Nephron progenitor cell (in vitro differentiated cells): ENCODE measurements at regions not wholly inside any gene's neighbourhood (a gene's known extent, or its start where the extent isn't known, plus 50 kb on each side); places are given as distances from the start of the nearest gene placed in this dataset.
"Not testable (repeated sequence)": the region's sequence is repeated elsewhere in the genome, so short reads cannot be mapped to it uniquely, and the experiment has no call there.

Source experiments
- DNase-seq: peaks from one replicate; pipeline ENCODE4 v3.0.0; 2021
- H3K27ac Mint-ChIP-seq: 2 replicates; pipeline ENCODE4 v1.8.0; 2021; ENCODE audit warnings: mild to moderate bottlenecking, moderate library complexity, mixed read lengths
- H3K27me3 Mint-ChIP-seq: 2 replicates; pipeline ENCODE4 v1.8.0; 2021; ENCODE audit warnings: mild to moderate bottlenecking, low read depth, mixed read lengths; ENCODE audit not compliant: poor library complexity
- H3K36me3 Mint-ChIP-seq: 2 replicates; pipeline ENCODE4 v1.8.0; 2021; ENCODE audit warnings: low read depth, mixed read lengths
- H3K4me1 Mint-ChIP-seq: 2 replicates; pipeline ENCODE4 v1.8.0; 2021; ENCODE audit warnings: mixed read lengths
- H3K4me3 Mint-ChIP-seq: 2 replicates; pipeline ENCODE4 v1.8.0; 2021; ENCODE audit warnings: mild to moderate bottlenecking, moderate library complexity, mixed read lengths
- H3K9me3 Mint-ChIP-seq: 2 replicates; pipeline ENCODE4 v1.8.0; 2021; ENCODE audit warnings: mild to moderate bottlenecking, moderate library complexity, mixed read lengths
- CTCF ChIP-seq: fragments of 200-600 bp; sonication (generic); IDR thresholded peaks from 2 replicates; pipeline ENCODE4 v1.5.0; 2021; ENCODE audit warnings: antibody characterized with exemption

- H3K36me3 Mint-ChIP-seq, result no peaks in the 10 kb centered on the region
- TF ChIP-seq CTCF, result no peak
- H3K4me3 Mint-ChIP-seq, result no peak overlapping the region
- DNase-seq, result no peak
- no peaks in the 10 kb centered on the region for H3K27me3 Mint-ChIP-seq
- H3K9me3 Mint-ChIP-seq, result peaks cover 18% of the 10 kb centered on the region
- H3K27ac Mint-ChIP-seq, result no peak overlapping the region
- peaks cover 12% of the 10 kb centered on the region for H3K4me1 Mint-ChIP-seq
These were observed 155.9 kb downstream of the QRSL1 start for GRCh38 chr6:106785298-106785697.

- H3K27ac Mint-ChIP-seq, result no peak overlapping the region
- TF ChIP-seq CTCF, result no peak
- no peaks in the 10 kb centered on the region for H3K27me3 Mint-ChIP-seq
- DNase-seq, result no peak
- H3K4me1 Mint-ChIP-seq, result no peaks in the 10 kb centered on the region
- H3K4me3 Mint-ChIP-seq, result no peak overlapping the region
- H3K9me3 Mint-ChIP-seq, result peaks cover 32% of the 10 kb centered on the region
- H3K36me3 Mint-ChIP-seq, result no peaks in the 10 kb centered on the region
These were observed 154.5 kb downstream of the QRSL1 start for GRCh38 chr6:106783640-106784566.

- no peaks in the 10 kb centered on the region for H3K36me3 Mint-ChIP-seq
These were observed 153.3 kb downstream of the QRSL1 start for GRCh38 chr6:106782536-106783285.

GRCh38 chr6:106779552-106779951 lies 150.2 kb downstream of the QRSL1 start:
- not testable (repeated sequence) for H3K36me3 Mint-ChIP-seq, DNase-seq, H3K27me3 Mint-ChIP-seq, H3K27ac Mint-ChIP-seq, H3K4me3 Mint-ChIP-seq, H3K4me1 Mint-ChIP-seq
- peaks cover 44% of the 10 kb centered on the region for H3K9me3 Mint-ChIP-seq

More at GRCh38 chr6:106782536-106783285, 153.3 kb downstream of the QRSL1 start:
- Mint-ChIP-seq H3K9me3 (peaks cover 37% of the 10 kb centered on the region), H3K27ac (no peak overlapping the region), H3K4me1 (no peaks in the 10 kb centered on the region), H3K4me3 (no peak overlapping the region), H3K27me3 (no peaks in the 10 kb centered on the region)
- no peak for TF ChIP-seq CTCF
- DNase-seq, result no peak

- peaks cover 4% of the 10 kb centered on the region for H3K4me1 Mint-ChIP-seq
- H3K9me3 Mint-ChIP-seq, result peaks cover 44% of the 10 kb centered on the region
- H3K4me3 Mint-ChIP-seq, result no peak overlapping the region
- no peak for TF ChIP-seq CTCF
- no peaks in the 10 kb centered on the region for H3K36me3 Mint-ChIP-seq
- DNase-seq, result no peak
- no peaks in the 10 kb centered on the region for H3K27me3 Mint-ChIP-seq
- no peak overlapping the region for H3K27ac Mint-ChIP-seq
These were observed 149.6 kb downstream of the QRSL1 start for GRCh38 chr6:106778943-106779342.

- Mint-ChIP-seq H3K9me3 (peaks cover 42% of the 10 kb centered on the region), H3K36me3 (peaks cover 6% of the 10 kb centered on the region), H3K4me3 (no peak overlapping the region), H3K4me1 (peaks cover 22% of the 10 kb centered on the region), H3K27ac (no peak overlapping the region), H3K27me3 (no peaks in the 10 kb centered on the region)
- no peak for TF ChIP-seq CTCF
- no peak for DNase-seq
These were observed 144.7 kb downstream of the QRSL1 start for GRCh38 chr6:106773996-106774629.
